GM13977 (cell line): ENCODE measurements at regions not wholly inside any gene's neighbourhood (a gene's known extent, or its start where the extent isn't known, plus 50 kb on each side); places are given as distances from the start of the nearest gene placed in this dataset.

Experiments
- DNase-seq: peaks from one replicate; pipeline ENCODE4 v3.0.0; 2012; ENCODE audit warnings: low spot score
- in situ Hi-C: fragments of 300-500 bp; cut with MboI; formaldehyde crosslinking; loops from one replicate; pipeline ENCODE4 v1.12.0; 2022; ENCODE audit warnings: low sequenced_read_pairs, low pct_unique_long_range_greater_than_20kb, mixed read lengths, inconsistent platforms; ENCODE audit not compliant: unreplicated experiment
- TF ChIP-seq, protein P1 (sequence below): IDR thresholded peaks from 2 replicates; pipeline ENCODE4 v1.5.1; 2012; ENCODE audit warnings: mild to moderate bottlenecking, control low read depth; ENCODE audit not compliant: insufficient read depth; ENCODE audit errors: extremely low read depth, missing control alignments

DNA sequence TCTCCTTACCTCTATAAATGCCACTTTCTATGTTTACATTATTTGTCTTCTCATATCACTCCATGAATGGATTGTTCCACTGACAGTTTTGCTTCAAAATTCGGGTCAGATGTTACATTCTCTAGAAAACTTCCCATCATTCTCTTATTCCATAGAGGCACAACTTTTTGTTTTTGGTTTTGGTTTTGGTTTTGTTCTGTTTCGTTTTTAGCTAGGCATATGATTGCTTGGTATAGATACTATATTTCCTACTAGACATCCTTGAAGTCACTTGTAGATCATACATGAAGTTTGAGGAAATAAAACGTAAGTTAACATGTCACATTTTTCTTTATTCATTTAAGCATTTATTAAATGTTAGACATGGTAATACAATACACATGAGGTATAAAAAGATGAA is 961.0 kb downstream of the PCDH18 start:
- DNase-seq: no peak
- TF ChIP-seq, protein P1, sequence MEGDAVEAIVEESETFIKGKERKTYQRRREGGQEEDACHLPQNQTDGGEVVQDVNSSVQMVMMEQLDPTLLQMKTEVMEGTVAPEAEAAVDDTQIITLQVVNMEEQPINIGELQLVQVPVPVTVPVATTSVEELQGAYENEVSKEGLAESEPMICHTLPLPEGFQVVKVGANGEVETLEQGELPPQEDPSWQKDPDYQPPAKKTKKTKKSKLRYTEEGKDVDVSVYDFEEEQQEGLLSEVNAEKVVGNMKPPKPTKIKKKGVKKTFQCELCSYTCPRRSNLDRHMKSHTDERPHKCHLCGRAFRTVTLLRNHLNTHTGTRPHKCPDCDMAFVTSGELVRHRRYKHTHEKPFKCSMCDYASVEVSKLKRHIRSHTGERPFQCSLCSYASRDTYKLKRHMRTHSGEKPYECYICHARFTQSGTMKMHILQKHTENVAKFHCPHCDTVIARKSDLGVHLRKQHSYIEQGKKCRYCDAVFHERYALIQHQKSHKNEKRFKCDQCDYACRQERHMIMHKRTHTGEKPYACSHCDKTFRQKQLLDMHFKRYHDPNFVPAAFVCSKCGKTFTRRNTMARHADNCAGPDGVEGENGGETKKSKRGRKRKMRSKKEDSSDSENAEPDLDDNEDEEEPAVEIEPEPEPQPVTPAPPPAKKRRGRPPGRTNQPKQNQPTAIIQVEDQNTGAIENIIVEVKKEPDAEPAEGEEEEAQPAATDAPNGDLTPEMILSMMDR: no peak
- in situ Hi-C loops: no loop called here

GRCh38 chr4:136562834-136563233 is 969.5 kb downstream of the PCDH18 start:
- TF ChIP-seq, protein P1: no peak

GRCh38 chr4:136558940-136559494 is 973.3 kb downstream of the PCDH18 start:
- in situ Hi-C loops: no loop called here
- DNase-seq: no peak
- TF ChIP-seq, protein P1: no peak

More at GRCh38 chr4:136562834-136563233, 969.5 kb downstream of the PCDH18 start:
- DNase-seq: no peak
- in situ Hi-C loops: no loop called here

DNA sequence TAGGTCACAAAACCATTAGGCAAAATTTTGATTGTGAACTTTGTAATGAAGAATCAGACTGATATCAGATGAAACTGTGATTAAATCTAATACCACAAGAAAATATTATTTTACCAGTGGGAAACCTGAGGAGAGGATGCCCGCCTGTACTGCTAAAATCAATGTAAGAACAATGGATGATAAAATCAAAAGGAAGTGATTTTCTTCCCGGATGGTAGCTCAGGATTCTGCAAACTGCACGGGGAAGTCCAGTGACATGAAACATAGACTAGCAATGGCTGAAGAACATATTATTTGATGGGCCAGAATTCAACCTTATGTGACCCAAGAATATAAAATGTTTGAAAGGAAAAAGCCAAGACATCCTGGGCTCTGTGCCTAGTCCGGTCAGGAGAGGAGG is 974.9 kb downstream of the PCDH18 start:
- DNase-seq: no peak
- TF ChIP-seq, protein P1: no peak
- in situ Hi-C loops: no loop called here

- in situ Hi-C loops: no loop called here
- TF ChIP-seq, protein P1: no peak
- DNase-seq: no peak
Measured at GRCh38 chr4:136554033-136554432, 978.3 kb downstream of the PCDH18 start.

- no peak for DNase-seq
- TF ChIP-seq, protein P1: no peak
- in situ Hi-C loops: no loop called here
Measured at GRCh38 chr4:136551753-136552152, 980.5 kb downstream of the PCDH18 start.
